ENCODE measurements at regions not wholly inside any gene's neighbourhood (a gene's known extent, or its start where the extent isn't known, plus 50 kb on each side); places are given as distances from the start of the nearest gene placed in this dataset.

- H3K36me3 ChIP-seq (replicated peaks) = no peaks in the 10 kb centered on the region
- H3K27ac ChIP-seq = no peak overlapping the region
- peak; percentile 40 for TF ChIP-seq CTCF (IDR thresholded peaks at IDR 0.05; ENCODE audit: low read depth, low read length, missing control alignments)
- in situ Hi-C loops (cut with HindIII; ENCODE audit: low pct_ligation_motif_present, low sequenced_read_pairs) = no loop called here
- DNase-seq = no peak
- no peak overlapping the region for H3K4me3 ChIP-seq (ENCODE audit: low read depth, low read length)
- no peaks in the 10 kb centered on the region for H3K27me3 ChIP-seq (replicated peaks)
Measured at GRCh38 chr6:157762636-157763035, 60.4 kb upstream of the SNX9 start.

- DNase-seq = peak; percentile 72
- no peaks in the 10 kb centered on the region for H3K36me3 ChIP-seq (replicated peaks)
- no peak overlapping the region for H3K4me3 ChIP-seq (ENCODE audit: low read depth, low read length)
Measured at GRCh38 chr6:157763129-157763903, 59.7 kb upstream of the SNX9 start.

GRCh38 chr6:157763904-157764177, 59.2 kb upstream of the SNX9 start:
- peak overlapping the region; percentile 87 for H3K27ac ChIP-seq

More at GRCh38 chr6:157763129-157763903, 59.7 kb upstream of the SNX9 start:
- in situ Hi-C loops (cut with HindIII; ENCODE audit: low pct_ligation_motif_present, low sequenced_read_pairs) = no loop called here
- Histone ChIP-seq H3K27ac (peak overlapping the region; percentile 87), H3K27me3 (replicated peaks) (no peaks in the 10 kb centered on the region)
- TF ChIP-seq CTCF (IDR thresholded peaks at IDR 0.05; ENCODE audit: low read depth, low read length, missing control alignments) = no peak

GRCh38 chr6:157764178-157765068, 58.6 kb upstream of the SNX9 start:
- no peak for TF ChIP-seq CTCF (IDR thresholded peaks at IDR 0.05; ENCODE audit: low read depth, low read length, missing control alignments)
- Histone ChIP-seq H3K4me3 (ENCODE audit: low read depth, low read length) (no peak overlapping the region), H3K36me3 (replicated peaks) (no peaks in the 10 kb centered on the region), H3K27ac (peak overlapping the region; percentile 88), H3K27me3 (replicated peaks) (no peaks in the 10 kb centered on the region)
- DNase-seq = peak; percentile 100
- in situ Hi-C loops (cut with HindIII; ENCODE audit: low pct_ligation_motif_present, low sequenced_read_pairs) = no loop called here

More at GRCh38 chr6:157763904-157764177, 59.2 kb upstream of the SNX9 start:
- Histone ChIP-seq H3K4me3 (ENCODE audit: low read depth, low read length) (no peak overlapping the region), H3K36me3 (replicated peaks) (no peaks in the 10 kb centered on the region), H3K27me3 (replicated peaks) (no peaks in the 10 kb centered on the region)
- in situ Hi-C loops (cut with HindIII; ENCODE audit: low pct_ligation_motif_present, low sequenced_read_pairs) = no loop called here
- DNase-seq = no peak
- no peak for TF ChIP-seq CTCF (IDR thresholded peaks at IDR 0.05; ENCODE audit: low read depth, low read length, missing control alignments)

GRCh38 chr6:157766901-157767774, 55.9 kb upstream of the SNX9 start:
- no peaks in the 10 kb centered on the region for H3K36me3 ChIP-seq (replicated peaks)
- H3K4me3 ChIP-seq (ENCODE audit: low read depth, low read length) = no peak overlapping the region
- H3K27ac ChIP-seq = no peak overlapping the region
- in situ Hi-C loops (cut with HindIII; ENCODE audit: low pct_ligation_motif_present, low sequenced_read_pairs) = no loop called here
- DNase-seq = no peak
- no peak for TF ChIP-seq CTCF (IDR thresholded peaks at IDR 0.05; ENCODE audit: low read depth, low read length, missing control alignments)
- no peaks in the 10 kb centered on the region for H3K27me3 ChIP-seq (replicated peaks)
